BE2C (cell line): ENCODE measurements at regions not wholly inside any gene's neighbourhood (a gene's known extent, or its start where the extent isn't known, plus 50 kb on each side); places are given as distances from the start of the nearest gene placed in this dataset.

Experiments used
- DNase-seq: peaks from one replicate; pipeline ENCODE4 v3.0.0-alpha.2; 2020
- H3K27me3 ChIP-seq: fragments of 250-450 bp; sonication (Bioruptor Pico); 2 replicates; pipeline ENCODE4 v1.5.1; 2020; ENCODE audit warnings: mild to moderate bottlenecking
- H3K36me3 ChIP-seq: fragments of 250-450 bp; sonication (Bioruptor Pico); 2 replicates; pipeline ENCODE4 v1.5.1; 2020; ENCODE audit warnings: mild to moderate bottlenecking
- H3K4me1 ChIP-seq: fragments of 250-450 bp; sonication (Bioruptor Pico); 2 replicates; pipeline ENCODE4 v1.5.1; 2020
- H3K4me3 ChIP-seq: 2 replicates; pipeline ENCODE4 v1.5.1; 2011; ENCODE audit warnings: low read depth, low read length
- H3K9me3 ChIP-seq: fragments of 250-450 bp; sonication (Bioruptor Pico); 2 replicates; pipeline ENCODE4 v1.5.1; 2020
- TF ChIP-seq, protein P1 (sequence below): IDR thresholded peaks from 2 replicates; pipeline ENCODE4 v1.5.1; 2012; ENCODE audit warnings: mild to moderate bottlenecking, low read depth, low read length

DNA sequence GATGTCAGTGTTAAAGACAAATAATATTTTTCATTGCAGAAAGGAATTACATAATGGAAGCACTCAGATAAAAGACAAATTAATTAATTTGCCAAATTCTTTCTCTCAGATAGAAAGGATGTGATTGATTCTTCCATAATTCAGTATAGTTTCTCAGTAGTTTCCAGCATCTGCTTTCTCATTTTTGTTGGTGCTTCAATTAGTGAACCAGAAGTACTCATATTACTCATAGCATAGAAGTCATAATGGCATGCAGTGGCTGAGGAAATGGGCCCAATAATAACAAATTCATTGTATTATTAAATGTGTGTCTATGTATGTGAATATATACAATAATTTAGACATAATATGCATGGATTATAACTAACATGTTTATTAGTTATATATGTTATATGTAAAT lies 393.3 kb upstream of the TRAM1L1 start:
- H3K4me3 ChIP-seq = no peak overlapping the region
- no peak for DNase-seq
- no peaks in the 10 kb centered on the region for H3K9me3 ChIP-seq
- H3K4me1 ChIP-seq = peaks cover 14% of the 10 kb centered on the region
- no peaks in the 10 kb centered on the region for H3K27me3 ChIP-seq
- TF ChIP-seq, protein P1, sequence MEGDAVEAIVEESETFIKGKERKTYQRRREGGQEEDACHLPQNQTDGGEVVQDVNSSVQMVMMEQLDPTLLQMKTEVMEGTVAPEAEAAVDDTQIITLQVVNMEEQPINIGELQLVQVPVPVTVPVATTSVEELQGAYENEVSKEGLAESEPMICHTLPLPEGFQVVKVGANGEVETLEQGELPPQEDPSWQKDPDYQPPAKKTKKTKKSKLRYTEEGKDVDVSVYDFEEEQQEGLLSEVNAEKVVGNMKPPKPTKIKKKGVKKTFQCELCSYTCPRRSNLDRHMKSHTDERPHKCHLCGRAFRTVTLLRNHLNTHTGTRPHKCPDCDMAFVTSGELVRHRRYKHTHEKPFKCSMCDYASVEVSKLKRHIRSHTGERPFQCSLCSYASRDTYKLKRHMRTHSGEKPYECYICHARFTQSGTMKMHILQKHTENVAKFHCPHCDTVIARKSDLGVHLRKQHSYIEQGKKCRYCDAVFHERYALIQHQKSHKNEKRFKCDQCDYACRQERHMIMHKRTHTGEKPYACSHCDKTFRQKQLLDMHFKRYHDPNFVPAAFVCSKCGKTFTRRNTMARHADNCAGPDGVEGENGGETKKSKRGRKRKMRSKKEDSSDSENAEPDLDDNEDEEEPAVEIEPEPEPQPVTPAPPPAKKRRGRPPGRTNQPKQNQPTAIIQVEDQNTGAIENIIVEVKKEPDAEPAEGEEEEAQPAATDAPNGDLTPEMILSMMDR = no peak
- no peaks in the 10 kb centered on the region for H3K36me3 ChIP-seq

DNA sequence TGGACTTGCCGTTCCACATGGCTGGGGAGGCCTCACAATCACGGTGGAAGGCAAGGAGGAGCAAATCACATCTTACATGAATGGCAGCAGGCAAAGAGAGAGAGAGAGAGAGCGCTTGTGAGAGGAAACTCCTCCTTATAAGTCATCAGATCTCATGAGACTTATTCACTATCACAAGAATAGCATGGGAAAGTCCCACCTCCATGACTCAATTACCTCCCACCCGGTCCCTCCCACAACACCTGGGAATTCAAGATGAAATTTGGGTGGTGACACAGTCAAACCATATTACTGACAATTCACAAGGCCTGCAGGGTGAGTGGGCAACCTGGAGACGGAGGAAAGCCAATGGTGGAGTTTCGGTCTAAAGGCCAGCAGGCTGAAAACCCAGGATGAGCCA lies 394.3 kb upstream of the TRAM1L1 start:
- Histone ChIP-seq H3K9me3 (no peaks in the 10 kb centered on the region), H3K4me3 (no peak overlapping the region), H3K36me3 (no peaks in the 10 kb centered on the region), H3K27me3 (no peaks in the 10 kb centered on the region), H3K4me1 (peaks cover 16% of the 10 kb centered on the region)
- TF ChIP-seq, protein P1 = no peak
- DNase-seq = no peak

DNA sequence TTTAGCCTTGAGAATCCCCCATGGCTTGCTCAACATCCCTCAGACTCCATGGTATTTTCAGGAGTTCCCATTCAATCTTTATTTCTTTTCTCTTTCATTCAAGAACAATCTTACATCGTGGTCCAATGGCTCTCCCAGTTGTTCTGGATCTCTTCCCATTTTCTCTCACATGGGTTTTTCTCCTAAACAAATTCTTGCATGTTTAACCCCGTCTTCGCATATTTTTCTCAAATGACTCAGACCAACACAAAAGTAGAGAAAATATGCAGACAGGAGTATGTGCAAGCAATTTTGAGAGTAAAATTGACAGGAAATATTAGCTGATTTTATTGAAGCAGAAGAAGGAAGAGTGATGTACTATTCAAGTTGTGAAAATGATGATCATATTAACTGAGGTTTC lies 396.4 kb upstream of the TRAM1L1 start:
- DNase-seq = no peak
- no peak overlapping the region for H3K4me3 ChIP-seq

DNA sequence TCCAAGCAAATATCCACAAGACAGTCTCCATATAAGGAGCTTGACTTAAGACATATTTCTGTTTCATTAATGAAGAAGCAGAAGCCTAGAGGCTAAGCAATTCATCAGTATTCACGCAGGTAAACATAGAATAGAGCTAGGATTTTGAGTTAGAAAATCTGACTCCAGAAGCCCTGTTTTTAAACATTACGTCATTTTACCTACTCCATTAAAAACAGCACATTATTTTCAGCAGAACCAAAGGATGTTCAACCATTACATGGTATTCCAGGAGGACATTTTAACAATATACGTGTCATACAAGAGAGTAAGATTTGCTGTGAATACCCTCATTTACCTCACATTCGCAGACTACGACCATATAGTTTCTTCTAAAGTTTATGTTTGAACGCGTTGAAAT lies 403.3 kb upstream of the TRAM1L1 start:
- Histone ChIP-seq H3K4me3 (no peak overlapping the region), H3K36me3 (no peaks in the 10 kb centered on the region)

More for the DNA sequence above, 396.4 kb upstream of the TRAM1L1 start:
- Histone ChIP-seq H3K4me1 (peaks cover 24% of the 10 kb centered on the region), H3K9me3 (no peaks in the 10 kb centered on the region), H3K36me3 (no peaks in the 10 kb centered on the region), H3K27me3 (no peaks in the 10 kb centered on the region)
- TF ChIP-seq, protein P1 = no peak

DNA sequence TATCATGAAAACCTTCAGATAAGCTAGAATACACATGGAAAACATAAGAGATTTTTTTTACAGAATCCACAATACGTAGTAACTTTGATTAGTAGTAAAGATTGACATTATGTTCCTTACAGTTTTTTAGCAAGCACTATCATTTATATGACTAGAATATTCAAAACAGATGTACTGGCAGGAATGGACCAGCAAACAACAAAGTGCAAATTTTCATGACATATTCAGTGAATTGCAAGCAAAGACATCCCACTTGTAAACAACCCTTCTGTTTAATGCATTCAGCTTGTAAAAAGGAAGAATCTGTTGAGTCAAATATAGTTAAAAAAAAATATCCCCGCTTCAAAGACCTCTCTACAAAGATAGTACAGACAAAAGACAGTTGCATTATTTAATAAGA lies 403.7 kb upstream of the TRAM1L1 start:
- Histone ChIP-seq H3K27me3 (no peaks in the 10 kb centered on the region), H3K9me3 (no peaks in the 10 kb centered on the region), H3K4me3 (no peak overlapping the region), H3K4me1 (peaks cover 9% of the 10 kb centered on the region), H3K36me3 (no peaks in the 10 kb centered on the region)
- no peak for DNase-seq
- TF ChIP-seq, protein P1 = no peak

More for the DNA sequence above, 403.3 kb upstream of the TRAM1L1 start:
- no peak for DNase-seq
- Histone ChIP-seq H3K27me3 (no peaks in the 10 kb centered on the region), H3K4me1 (peaks cover 9% of the 10 kb centered on the region), H3K9me3 (no peaks in the 10 kb centered on the region)
- TF ChIP-seq, protein P1 = no peak

DNA sequence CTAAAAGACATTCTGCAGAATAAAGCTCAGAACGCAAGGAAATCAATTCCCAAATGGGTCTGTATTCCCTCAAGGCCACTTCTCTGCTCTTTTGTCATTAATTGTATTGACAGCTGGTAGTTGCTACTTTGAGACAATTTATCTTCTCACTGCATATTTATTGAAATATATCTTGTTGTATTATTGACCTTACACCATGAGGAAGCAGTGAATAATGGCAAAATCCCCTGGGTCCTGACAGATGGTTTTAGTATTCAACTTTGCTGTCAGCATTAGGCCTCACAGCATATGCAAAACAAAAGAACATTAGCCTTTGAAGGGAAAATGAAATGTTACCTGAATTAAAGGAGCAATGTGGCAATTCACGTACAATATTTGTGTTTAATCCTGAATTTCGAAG lies 406.1 kb upstream of the TRAM1L1 start:
- no peaks in the 10 kb centered on the region for H3K4me1 ChIP-seq
- H3K36me3 ChIP-seq = no peaks in the 10 kb centered on the region
- no peaks in the 10 kb centered on the region for H3K9me3 ChIP-seq
- H3K27me3 ChIP-seq = no peaks in the 10 kb centered on the region
- TF ChIP-seq, protein P1 = no peak
- no peak overlapping the region for H3K4me3 ChIP-seq
- no peak for DNase-seq
